ENCODE measurements at regions not wholly inside any gene's neighbourhood (a gene's known extent, or its start where the extent isn't known, plus 50 kb on each side); places are given as distances from the start of the nearest gene placed in this dataset.

DNA sequence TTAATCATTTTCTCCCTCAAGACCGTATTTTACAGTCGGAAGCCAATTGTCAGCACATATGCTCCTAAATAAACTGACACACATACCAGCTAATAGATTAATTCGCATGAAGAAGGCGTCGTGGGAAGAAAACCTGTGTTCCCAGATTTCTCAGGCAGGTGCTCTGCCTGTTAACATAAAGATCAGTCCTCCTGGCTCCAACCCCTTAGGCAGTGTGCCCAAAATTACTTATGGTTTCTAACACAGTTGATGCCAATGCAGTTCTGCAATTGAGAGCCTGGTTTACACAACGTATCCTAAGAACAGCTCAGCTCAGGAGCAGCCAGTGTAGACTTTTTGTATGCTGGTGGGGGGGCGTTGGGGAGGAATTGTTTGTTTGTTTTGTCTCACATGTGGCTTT, 208.3 kb downstream of the ENC1 start:
- TF ChIP-seq, protein P1, sequence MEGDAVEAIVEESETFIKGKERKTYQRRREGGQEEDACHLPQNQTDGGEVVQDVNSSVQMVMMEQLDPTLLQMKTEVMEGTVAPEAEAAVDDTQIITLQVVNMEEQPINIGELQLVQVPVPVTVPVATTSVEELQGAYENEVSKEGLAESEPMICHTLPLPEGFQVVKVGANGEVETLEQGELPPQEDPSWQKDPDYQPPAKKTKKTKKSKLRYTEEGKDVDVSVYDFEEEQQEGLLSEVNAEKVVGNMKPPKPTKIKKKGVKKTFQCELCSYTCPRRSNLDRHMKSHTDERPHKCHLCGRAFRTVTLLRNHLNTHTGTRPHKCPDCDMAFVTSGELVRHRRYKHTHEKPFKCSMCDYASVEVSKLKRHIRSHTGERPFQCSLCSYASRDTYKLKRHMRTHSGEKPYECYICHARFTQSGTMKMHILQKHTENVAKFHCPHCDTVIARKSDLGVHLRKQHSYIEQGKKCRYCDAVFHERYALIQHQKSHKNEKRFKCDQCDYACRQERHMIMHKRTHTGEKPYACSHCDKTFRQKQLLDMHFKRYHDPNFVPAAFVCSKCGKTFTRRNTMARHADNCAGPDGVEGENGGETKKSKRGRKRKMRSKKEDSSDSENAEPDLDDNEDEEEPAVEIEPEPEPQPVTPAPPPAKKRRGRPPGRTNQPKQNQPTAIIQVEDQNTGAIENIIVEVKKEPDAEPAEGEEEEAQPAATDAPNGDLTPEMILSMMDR (IDR thresholded peaks at IDR 0.05; ENCODE audit: control extremely low read depth in 1 of 3, insufficient read depth in 1 of 3, low read depth in 1 of 3, low read length in 3 of 3) = no peak
- TF ChIP-seq EZH2 (IDR thresholded peaks at IDR 0.05; ENCODE audit: low read depth, low read length, severe bottlenecking) = no peak
